CD4-positive, alpha-beta T cell treated with Interleukin-21 for 1 hour (primary cell): ENCODE measurements at regions not wholly inside any gene's neighbourhood (a gene's known extent, or its start where the extent isn't known, plus 50 kb on each side); places are given as distances from the start of the nearest gene placed in this dataset.

Experiments
- DNase-seq: peaks from one replicate; pipeline ENCODE4 v3.0.0-alpha.2; 2020

DNA sequence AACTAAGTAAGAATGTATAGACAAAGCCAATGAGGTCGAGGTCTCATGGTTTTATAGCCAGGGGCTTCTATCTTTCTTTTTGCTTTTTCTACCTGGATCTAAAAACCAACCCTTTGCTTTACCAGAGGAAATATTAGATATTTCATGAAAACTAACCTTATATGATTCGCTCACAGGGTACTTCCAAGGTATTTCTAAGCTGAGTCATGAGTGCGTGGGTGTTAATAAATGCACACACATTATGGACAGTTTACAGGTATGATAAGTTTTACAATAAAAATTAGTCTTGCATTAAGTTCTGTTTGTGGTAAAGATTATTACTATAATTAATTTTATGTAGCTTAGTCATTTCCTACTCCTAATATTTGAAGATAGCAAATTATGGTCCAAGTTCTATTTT lies 217.2 kb downstream of the CHRM3 start:
- DNase-seq: no peak

DNA sequence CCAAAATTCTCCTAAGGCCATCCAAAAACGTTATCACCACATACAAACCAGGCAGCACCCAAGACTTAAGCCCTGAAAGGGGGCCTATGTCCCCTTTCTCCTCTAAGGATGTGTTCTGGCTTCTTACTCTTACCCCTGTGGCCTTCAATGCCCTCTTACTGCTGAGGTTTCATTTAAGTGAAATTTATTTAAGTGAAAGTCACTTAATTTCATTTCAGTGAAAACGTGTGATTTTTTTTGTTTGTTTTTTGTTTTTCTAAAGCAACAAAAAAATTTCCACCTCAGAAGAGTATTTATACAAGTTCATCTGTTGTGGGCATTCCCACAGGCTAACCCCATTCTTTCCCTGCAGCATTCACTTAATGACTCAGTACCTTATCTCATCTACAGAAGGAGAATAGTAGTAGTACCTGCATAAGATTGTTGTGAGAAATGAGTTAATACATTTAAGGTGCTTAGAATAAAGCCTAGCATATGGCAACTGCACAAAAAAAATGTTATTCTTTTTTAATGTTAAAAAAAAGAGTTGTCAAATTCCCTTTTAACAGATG lies 220.6 kb downstream of the CHRM3 start:
- DNase-seq: no peak

DNA sequence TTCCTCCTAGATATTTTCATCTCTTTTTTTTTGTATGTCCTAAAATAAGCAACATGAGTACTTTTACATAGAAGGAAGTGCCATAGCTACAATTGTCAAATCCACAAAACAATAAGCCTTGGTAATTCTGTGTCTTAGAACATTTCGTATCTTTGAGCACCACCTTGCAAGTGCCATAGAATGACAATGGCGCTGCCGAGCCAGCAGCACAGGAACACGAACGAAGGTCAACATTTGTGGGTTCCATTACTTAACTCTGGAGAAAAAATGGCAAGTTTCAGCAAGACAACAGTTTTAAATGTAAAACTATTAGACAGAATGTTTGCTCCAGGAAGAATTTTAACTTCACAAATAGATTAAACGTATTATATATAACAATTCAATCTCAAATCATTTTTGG lies 222.1 kb downstream of the CHRM3 start:
- no peak for DNase-seq

DNA sequence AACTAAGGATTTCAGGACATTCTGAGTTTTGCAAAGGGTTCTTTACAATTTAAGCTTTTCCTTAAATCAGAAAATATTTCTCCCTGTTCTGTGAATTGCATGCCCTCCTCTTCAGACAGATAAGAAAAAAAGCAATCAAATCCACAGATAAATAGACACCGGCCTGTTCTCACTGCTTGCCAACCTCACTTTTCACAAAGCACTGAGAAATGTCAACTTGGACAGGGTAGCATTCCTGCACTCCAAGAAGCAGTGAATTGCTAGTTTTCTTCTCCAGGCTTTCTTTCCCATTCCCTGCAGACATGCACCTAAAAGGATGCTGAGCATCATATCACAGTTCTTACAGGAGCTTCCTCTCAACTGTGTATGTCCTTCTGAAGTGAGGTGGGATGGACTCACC lies 226.0 kb downstream of the CHRM3 start:
- no peak for DNase-seq

DNA sequence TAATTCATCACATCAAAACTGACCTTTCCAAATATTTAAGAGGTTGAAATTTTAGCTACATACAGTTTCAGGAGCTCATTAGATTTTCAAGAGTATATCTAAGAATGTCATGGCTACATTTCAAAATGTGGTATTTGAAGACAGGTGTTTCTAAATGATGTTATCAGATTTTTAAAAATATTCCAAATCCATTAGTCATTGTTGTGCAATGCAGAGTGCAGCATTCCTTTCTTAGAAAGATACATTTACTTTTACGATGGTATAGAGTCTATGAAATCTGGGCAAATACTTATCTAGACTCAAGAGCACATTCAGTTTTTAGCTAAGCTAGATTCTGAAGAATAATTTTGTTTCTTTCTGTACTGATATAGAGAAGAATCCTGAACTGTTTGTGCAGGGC lies 230.3 kb downstream of the CHRM3 start:
- DNase-seq: no peak

DNA sequence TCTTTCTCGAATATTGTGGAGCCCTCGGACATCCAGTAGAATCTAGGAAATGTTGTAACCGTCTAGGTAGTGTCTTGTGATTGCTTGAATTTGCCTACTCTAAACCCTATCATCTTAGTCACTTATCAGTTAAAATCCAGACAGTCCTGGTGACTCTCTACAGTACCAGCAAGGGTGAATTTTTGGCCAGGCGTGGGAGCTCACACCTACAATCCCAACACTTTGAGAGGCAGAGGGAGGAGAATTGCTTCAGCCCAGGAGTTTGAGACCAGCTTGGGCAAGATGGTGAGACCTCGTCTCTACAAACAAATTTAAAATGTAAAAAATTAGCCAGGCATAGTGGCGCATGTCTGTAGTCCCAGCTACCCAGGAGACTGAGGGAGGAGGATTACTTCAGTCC lies 230.9 kb downstream of the CHRM3 start:
- no peak for DNase-seq

DNA sequence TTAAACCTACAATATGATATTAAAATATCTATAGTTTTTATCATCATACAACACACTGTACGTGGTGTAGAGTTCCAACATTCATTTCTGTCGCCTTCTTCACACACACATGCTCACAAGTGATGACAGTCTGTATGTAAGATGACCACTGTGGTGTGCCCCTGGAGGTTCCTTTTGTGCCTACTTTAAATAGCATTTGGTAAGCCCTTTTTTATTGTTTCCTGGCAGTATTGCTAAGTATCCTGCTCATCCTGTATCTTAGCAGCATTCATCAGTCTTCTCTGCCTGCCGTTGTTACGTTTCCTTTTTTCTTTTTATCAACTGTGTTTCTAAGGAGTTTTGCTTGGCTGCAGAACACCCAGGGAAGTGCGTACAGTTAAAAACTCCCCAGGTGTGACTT lies 231.4 kb downstream of the CHRM3 start:
- no peak for DNase-seq

DNA sequence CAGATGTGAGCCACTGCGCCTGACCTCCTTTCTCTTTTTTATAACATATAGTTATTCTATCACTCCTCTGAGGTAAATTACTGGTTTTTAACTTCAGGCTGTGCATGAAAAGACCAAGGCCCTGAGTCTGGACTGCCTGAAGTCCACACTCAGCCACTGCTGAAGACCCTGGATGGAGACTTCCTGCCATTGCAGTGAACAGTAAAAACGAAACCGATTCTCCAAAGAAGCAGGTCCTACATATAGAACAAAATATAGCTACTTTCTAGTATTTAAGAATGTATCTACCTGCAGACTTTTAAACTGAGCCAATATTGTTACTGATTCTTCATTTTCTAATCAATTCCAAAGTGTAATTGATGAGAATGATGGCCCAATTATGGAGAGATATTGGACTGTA lies 232.8 kb downstream of the CHRM3 start:
- DNase-seq: no peak

DNA sequence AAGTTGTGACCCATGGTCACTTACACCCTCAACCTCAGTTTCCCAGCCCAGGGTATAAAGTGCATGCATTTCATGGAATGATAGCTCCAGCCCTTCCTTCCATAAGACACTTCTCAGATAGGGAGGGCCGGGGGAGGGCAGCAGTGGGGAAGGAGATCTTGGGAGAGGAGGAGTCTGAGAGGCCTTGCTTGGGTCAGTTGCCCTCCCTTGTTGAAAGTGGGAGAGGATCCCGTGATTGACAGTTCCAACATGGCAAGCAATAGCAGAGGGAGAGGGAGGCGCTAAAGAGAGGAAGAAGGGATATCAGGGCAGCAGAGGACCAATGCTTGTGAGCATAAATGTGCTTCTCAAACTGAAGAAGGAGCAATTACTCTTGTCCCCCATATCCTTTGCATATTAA lies 244.4 kb downstream of the CHRM3 start:
- DNase-seq: no peak

DNA sequence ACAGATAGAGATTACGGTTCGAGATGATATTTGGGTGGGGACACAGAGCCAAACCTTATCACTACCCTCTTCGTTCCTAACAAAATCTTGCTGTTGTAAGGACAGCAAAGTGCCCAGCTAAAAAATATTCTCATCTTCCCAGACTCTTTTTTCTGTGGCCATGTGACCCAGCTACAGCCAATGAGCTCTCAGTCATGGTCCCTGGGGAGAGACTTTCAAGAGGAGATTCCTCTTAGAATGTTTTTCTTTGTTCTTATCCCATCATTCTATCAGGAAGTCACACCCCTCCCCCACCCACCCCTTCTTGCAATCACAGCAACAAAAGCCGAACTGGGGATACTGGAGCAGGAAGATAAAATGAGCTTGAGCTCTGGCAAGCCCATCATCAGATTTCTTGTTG lies 247.1 kb downstream of the CHRM3 start:
- DNase-seq: no peak

DNA sequence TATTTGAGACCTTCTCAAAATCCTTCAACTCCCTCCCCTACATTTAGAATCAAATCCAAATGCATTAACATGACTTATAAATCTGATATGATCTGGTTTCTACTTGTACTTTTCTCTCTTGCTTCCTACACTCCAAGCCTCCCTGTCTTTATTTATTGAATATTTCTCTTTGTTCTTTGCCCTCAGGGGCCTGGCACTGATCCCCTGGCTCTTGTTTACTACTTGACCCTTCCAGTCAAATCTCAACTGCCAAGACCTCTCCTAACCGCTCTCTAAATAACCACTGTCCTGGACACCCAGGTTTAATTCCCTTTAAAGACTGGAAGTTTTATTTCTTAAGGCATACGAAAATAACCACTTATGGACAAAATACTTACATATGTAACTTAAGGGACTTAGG lies 248.9 kb downstream of the CHRM3 start:
- no peak for DNase-seq

DNA sequence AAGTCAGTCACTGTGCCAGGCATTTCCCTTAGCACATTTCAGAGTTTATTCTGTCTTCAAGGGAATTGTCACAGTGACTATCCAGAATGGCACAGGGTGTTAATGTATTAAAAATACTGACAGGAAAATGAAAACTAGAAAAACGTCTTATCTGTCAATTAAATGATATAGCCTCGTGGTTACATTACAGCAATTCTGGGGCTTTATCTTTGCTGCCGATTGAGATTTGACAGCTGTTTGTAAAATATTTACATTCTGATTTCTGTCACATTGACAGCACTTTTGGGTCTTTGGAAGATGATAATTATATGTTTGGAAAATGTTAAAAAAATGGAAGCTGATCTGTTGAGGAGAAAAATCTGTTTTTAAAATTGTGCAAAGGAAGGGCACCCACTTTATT lies 250.0 kb downstream of the CHRM3 start:
- DNase-seq: no peak

DNA sequence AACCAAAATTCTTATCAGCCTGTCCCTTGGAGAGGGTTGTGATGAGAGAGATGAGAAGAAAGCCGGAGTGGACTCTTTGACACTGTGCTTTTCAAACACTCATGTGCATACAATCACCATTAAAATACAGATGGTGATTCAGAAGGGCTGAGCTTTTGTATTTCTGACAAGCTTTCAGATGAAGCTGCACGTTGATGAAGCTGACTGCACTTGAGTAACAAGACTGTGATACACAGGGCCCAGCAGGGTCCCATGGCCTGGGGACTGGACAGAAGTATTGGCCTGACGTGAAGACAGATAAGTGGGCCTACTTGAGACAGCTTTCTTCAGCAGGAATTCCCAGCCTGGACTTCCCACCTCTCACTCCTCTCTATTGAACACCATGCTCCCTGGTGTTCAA lies 258.2 kb downstream of the CHRM3 start:
- no peak for DNase-seq

DNA sequence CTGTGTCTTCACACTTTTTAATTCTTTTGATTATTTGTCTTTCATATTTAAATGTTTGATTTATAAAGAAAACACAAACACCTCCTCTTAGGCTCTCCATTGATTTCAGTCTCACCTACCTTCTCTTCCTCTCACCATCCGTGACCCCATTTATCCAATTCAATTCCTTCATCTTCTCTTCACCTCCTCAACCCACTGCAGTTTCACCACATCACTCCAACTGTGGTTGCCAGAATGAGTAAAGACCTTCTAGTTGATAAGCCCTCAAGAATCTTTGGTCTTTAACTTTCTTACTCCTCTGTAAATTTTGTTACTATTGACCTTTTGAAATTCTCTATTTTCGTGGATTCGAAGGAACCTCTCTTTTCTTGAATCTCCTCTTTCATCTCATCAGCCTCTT lies 260.7 kb downstream of the CHRM3 start:
- DNase-seq: no peak

DNA sequence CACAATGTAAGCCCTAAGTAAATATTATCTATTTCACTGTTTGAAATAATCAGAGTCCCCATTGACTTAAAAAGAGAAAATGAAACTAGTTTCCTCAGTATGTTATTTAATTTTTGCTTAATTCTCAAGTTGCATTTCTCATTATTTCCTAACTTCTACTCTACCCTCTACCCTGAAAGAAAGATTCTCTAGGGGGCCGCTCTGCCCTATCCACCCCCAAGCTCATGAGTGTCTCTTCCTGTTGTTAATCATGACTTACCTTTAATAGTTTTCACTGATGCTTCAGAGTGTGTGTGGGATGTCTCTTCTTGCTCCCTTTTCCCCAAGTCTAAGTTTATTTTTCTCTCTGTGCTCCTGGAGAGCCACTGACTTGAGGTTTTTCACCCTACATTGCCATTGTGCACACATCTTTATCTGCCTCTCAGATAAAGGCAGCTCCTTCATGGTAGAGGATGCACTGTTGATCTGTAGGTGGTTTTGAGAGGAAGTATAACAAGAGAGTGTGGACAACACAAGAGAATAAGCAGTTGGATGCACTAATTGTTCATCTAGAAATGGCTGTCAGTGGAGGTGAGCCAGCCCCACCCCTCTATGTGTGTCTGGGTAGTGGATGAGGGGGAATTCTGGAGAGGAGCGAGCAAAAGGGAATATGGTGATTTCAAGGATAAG lies 261.7 kb downstream of the CHRM3 start:
- no peak for DNase-seq

DNA sequence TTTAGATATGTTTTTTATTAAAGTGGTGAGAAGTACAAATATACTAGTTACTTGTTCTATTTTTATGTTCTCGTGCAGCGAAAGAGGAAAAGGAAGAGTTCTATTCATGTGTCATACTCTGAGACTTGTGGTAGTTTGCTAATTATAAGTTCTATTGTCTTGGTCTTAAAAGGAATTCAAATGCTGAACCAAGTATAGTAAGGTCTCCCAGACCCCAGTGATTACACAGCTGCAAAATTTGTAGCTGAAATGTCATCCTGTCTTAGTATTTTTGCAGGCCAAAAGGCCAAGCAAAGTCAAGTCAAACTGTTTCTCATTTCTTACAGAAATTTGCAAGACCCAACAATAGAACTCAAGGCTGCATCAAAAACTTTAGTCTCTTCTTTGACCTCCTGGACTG lies 268.7 kb downstream of the CHRM3 start:
- no peak for DNase-seq

DNA sequence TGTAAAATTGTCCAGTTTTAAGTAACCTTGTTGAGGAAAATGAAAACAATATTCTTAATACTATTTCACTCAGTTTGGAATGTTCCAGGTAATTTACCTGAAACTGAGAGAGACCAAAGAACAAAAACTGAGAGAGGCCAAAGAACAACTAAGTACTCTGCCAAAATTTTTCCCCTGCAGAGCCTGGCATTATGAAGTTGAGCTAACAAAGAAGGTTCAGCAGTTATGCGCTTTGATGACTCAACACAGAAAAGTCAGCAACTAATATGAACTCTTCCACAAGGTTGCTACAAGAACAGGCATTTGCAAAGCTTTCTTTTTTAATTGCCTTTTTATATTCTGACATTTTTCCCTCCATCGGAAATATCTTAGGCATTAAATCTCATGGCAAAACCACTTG lies 270.9 kb downstream of the CHRM3 start:
- no peak for DNase-seq

DNA sequence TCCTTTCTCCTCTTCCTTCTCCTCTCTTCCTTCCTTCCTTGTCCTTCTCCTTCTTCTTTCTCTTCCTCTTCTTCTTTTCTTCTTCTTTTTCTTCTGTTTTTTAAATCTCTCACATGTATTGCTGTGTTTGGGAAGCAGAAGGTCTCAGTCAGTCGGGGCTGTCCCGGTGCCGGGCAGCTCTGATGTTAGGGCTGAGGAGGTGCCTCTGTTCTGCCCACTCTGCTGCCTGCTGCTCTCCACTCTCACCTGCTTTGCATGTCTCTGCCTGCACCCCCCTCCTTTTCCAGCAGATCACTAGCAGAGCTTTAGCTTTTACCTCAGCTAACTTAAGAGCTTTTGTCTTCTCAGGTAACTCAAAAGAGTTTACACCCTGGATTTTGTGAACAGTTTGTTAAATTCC lies 276.6 kb downstream of the CHRM3 start:
- no peak for DNase-seq

DNA sequence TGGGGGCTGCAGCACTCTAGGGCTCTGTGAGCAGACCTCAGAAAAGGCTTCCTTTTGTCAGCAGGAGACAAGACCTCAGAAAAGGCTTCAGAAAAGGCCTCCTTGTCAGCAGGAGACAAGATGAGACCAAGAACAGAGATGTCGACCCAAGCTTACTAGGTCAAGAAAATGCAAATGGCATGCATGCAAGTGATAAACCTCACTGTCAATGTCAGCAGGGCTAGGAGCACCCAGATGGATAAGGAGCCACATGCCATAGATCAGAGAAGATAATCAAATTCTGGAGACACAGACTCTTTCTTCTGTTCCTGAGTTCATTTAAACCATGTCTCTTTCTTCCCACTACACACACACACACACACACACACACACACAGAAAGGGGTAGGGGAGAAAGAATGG lies 285.9 kb downstream of the CHRM3 start:
- DNase-seq: no peak

DNA sequence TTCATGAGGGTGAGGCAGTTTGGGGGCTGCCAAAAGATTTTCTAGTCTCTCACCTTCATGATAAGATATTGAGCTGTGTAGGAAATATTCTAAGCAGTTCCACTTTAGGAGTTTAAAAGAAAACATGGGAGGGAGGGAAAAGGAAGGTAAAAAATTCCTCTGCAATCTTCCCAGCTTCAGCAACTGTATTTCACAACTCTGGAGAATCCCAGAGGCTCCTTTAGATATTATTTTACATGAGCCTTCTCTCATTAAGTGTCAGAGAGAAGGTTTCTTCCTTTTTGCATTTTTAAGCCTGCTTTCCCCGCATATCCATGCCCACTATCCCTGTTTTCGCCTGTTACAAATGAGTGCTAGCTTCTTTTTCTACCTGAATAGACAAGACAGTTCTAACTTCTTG lies 289.4 kb downstream of the CHRM3 start:
- no peak for DNase-seq

DNA sequence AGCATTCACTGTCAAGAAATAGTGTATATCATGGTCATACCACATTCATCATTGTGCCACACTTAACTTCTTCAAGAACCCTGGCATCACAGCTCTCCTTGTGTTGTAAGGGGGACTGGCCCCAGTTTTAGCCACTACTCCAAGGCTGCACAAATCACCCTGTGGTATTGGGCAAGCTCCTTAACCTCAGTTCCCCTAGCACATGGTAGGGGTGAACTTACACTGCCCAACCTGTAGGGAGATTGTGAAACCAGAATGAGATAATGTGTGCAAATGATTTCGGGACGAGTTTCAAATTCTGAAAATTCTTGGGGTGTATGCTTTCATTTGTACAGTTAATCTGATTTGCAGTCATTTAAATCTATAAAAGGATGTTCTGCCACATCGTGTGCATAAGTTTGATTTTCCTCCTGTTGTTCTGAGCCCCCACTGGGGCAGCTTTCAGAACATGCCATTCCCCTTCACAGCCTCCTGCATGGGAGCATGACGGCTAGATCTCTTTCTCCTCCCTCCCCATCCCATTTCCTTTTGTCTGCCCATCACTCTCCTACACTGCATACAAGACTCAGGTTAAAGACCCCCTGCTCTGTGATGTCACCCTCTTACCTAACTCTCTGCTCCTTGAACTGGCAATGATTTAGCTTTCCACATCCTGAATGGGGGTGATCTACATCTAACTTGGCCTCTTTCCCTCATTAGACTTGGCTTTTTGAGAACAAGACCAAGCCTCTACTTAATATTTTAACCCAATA lies 290.3 kb downstream of the CHRM3 start:
- no peak for DNase-seq

DNA sequence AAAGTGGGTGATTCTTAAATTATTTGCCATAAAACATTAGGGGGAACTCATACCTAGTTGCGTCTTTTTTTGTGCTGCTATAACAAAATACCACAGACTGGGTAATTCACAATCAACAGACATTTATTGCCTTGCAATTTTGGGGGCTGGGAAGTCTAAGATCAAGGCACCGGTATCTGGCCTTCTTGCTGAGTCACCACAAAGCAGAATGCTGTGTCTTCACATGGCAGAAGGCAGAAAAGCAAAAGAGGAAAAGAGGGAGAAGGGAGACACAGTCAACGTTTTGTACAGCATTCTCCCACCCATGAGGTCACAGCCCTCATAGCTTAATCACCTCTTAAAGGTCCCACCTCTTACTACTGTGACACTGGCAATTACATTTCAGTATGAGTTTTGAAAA lies 291.0 kb downstream of the CHRM3 start:
- DNase-seq: no peak

DNA sequence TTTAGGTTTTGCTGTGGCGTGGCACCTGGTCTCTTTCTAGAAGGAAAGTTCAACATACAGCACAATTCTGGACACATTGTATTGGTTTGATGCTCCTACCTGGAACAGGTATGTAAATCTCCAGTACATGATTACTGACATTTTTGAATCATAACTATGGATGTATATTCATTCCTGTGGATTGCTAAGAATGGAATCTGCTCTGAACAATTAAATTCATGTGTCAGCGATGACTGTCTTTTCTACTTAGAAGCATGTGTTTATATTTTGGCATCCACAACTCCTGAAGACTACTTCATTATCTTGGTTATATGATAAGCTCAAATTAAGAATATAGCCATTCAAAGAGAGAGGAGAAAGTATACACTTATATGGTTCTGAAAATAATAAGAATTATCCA lies 291.8 kb downstream of the CHRM3 start:
- DNase-seq: no peak

DNA sequence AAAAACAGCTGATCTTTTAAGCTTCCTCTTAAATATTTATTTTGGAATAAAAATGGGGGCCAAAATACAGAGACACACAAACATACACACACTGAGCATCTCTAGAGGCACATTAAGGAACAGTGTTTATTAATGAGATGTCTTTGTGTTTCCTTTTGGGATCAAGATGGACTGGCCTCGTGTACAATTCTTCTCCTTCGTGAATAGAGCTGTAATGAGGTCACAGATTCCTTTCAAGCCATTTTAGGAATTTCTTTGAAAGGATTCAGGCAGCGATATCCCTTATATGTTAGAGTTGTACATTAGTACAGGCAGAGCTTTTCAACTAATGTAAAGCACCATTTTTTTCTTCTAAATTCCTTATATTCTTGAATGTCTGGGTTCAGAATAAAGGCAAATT lies 295.7 kb downstream of the CHRM3 start:
- no peak for DNase-seq

DNA sequence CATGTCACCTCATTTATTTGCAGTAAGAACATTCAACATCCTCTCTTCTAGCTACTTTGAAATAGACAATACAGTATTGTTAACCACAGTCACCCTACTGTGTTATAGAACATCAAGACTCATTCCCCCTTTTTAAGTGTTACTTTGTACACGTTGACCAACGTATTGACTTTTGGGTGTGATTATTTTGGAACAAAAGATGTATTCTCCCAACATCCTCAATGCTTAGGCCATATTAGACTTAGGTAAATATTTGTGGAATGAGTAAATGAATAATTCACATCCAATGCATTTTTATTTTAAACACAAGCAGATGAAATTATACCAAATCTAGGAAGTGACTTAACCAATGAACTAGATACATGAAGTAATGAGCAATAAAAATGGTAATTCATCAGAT lies 296.6 kb downstream of the CHRM3 start:
- no peak for DNase-seq
